GM19467 (cell line): ENCODE measurements at regions not wholly inside any gene's neighbourhood (a gene's known extent, or its start where the extent isn't known, plus 50 kb on each side); places are given as distances from the start of the nearest gene placed in this dataset.

Experiments
- ATAC-seq: cut with Tn5 transposase; IDR thresholded peaks from one replicate; pipeline ENCODE4 v1.9.1; 2021; ENCODE audit warnings: mild to moderate bottlenecking, moderate library complexity; ENCODE audit not compliant: unreplicated experiment

GRCh38 chr20:6265204-6265904, 142.5 kb upstream of the FERMT1 start:
- ATAC-seq: no peak

GRCh38 chr20:6253396-6253795, 130.6 kb upstream of the FERMT1 start:
- no peak for ATAC-seq

GRCh38 chr20:6245436-6245835, 122.6 kb upstream of the FERMT1 start:
- ATAC-seq: no peak

- no peak for ATAC-seq
Observed at GRCh38 chr20:6241591-6241990, 118.8 kb upstream of the FERMT1 start.

GRCh38 chr20:6240059-6240458, 117.2 kb upstream of the FERMT1 start:
- ATAC-seq: no peak

- ATAC-seq: no peak
Observed at GRCh38 chr20:6238421-6238820, 115.6 kb upstream of the FERMT1 start.

GRCh38 chr20:6235510-6235909, 112.7 kb upstream of the FERMT1 start:
- ATAC-seq: no peak

- no peak for ATAC-seq
Observed at GRCh38 chr20:6232436-6232835, 109.6 kb upstream of the FERMT1 start.

- no peak for ATAC-seq
Observed at GRCh38 chr20:6231556-6231955, 108.7 kb upstream of the FERMT1 start.

GRCh38 chr20:6228302-6228843, 105.5 kb upstream of the FERMT1 start:
- no peak for ATAC-seq

GRCh38 chr20:6213311-6213710, 90.5 kb upstream of the FERMT1 start:
- no peak for ATAC-seq

GRCh38 chr20:6212903-6213302, 90.1 kb upstream of the FERMT1 start:
- ATAC-seq: no peak

GRCh38 chr20:6209093-6209492, 86.3 kb upstream of the FERMT1 start:
- no peak for ATAC-seq

- ATAC-seq: no peak
Observed at GRCh38 chr20:6200092-6200491, 77.3 kb upstream of the FERMT1 start.

GRCh38 chr20:6185268-6185667, 62.4 kb upstream of the FERMT1 start:
- no peak for ATAC-seq

GRCh38 chr20:6184086-6184485, 61.3 kb upstream of the FERMT1 start:
- no peak for ATAC-seq

GRCh38 chr20:6180531-6180930, 57.7 kb upstream of the FERMT1 start:
- ATAC-seq: no peak

- ATAC-seq: no peak
Observed at GRCh38 chr20:6178537-6178936, 55.7 kb upstream of the FERMT1 start.

GRCh38 chr20:6173481-6173880, 50.7 kb upstream of the FERMT1 start:
- no peak for ATAC-seq
